ENCODE measurements at regions not wholly inside any gene's neighbourhood (a gene's known extent, or its start where the extent isn't known, plus 50 kb on each side); places are given as distances from the start of the nearest gene placed in this dataset.

DNA sequence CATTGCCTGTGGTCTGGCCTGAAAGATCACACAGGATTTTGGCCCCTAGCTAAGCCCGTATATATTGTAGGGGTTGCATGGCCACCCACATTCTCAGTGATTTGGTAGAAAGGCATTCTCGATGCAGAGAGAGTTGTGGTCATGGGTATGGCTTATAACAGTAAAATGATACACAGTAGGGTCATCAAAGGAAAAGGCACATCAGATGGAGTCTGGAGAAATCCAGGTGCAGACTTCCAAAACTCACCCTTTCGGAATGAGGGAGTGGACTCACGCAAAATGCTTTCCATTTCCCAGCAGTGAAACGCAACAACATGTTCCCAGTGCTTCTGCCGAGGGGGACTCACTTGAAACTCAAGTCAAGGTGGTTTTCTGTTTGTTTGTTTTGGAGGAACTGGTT lies 802.5 kb upstream of the SLITRK1 start:
- no peaks in the 10 kb centered on the region for H3K36me3 ChIP-seq
- no peaks in the 10 kb centered on the region for H3K4me1 ChIP-seq
- H3K9ac ChIP-seq (ENCODE audit: low read depth in 2 of 2, low read length in 2 of 2), result no peak overlapping the region
- TF ChIP-seq, protein P1, sequence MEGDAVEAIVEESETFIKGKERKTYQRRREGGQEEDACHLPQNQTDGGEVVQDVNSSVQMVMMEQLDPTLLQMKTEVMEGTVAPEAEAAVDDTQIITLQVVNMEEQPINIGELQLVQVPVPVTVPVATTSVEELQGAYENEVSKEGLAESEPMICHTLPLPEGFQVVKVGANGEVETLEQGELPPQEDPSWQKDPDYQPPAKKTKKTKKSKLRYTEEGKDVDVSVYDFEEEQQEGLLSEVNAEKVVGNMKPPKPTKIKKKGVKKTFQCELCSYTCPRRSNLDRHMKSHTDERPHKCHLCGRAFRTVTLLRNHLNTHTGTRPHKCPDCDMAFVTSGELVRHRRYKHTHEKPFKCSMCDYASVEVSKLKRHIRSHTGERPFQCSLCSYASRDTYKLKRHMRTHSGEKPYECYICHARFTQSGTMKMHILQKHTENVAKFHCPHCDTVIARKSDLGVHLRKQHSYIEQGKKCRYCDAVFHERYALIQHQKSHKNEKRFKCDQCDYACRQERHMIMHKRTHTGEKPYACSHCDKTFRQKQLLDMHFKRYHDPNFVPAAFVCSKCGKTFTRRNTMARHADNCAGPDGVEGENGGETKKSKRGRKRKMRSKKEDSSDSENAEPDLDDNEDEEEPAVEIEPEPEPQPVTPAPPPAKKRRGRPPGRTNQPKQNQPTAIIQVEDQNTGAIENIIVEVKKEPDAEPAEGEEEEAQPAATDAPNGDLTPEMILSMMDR (IDR thresholded peaks at IDR 0.05), result no peak
- intact Hi-C loops (cut with DNase I), result no loop called here
- no peak overlapping the region for H3K4me3 ChIP-seq
- H3K27me3 ChIP-seq, result no peaks in the 10 kb centered on the region
- H3K27ac ChIP-seq, result no peak overlapping the region
- no peaks in the 10 kb centered on the region for H3K9me3 ChIP-seq
- DNase-seq, result no peak

- intact Hi-C loops (cut with DNase I), result no loop called here
- Histone ChIP-seq H3K9ac (ENCODE audit: low read depth in 2 of 2, low read length in 2 of 2) (no peak overlapping the region), H3K27ac (no peak overlapping the region), H3K36me3 (no peaks in the 10 kb centered on the region), H3K4me3 (no peak overlapping the region), H3K4me1 (no peaks in the 10 kb centered on the region), H3K27me3 (no peaks in the 10 kb centered on the region), H3K9me3 (no peaks in the 10 kb centered on the region)
- DNase-seq, result no peak
- TF ChIP-seq, protein P1 (IDR thresholded peaks at IDR 0.05), result no peak
Measured at GRCh38 chr13:84684048-84684662, 801.9 kb upstream of the SLITRK1 start.

DNA sequence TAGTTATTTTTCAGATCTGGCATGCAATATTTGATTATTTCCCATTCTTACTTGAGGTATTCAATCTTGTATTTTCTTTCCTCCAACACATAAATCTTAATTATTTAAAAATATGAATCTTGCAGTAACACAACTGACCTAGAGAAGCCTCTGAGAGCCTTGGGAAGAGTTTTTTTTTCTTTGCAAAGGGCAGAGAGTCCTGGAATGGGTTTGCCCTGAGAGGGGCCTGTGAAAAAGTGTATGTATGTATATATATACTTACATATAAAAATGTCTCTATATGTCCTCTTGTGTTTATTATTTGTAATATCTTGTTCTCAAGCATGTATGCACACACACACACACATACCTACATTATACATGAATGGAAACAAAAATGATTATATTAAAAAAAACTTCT lies 801.2 kb upstream of the SLITRK1 start:
- H3K9me3 ChIP-seq, result no peaks in the 10 kb centered on the region
- no peaks in the 10 kb centered on the region for H3K36me3 ChIP-seq
- H3K27me3 ChIP-seq, result no peaks in the 10 kb centered on the region
- no peak for DNase-seq
- no peak overlapping the region for H3K9ac ChIP-seq (ENCODE audit: low read depth in 2 of 2, low read length in 2 of 2)
- no peak overlapping the region for H3K27ac ChIP-seq
- H3K4me1 ChIP-seq, result no peaks in the 10 kb centered on the region
- intact Hi-C loops (cut with DNase I), result no loop called here
- TF ChIP-seq, protein P1 (IDR thresholded peaks at IDR 0.05), result no peak
- no peak overlapping the region for H3K4me3 ChIP-seq

DNA sequence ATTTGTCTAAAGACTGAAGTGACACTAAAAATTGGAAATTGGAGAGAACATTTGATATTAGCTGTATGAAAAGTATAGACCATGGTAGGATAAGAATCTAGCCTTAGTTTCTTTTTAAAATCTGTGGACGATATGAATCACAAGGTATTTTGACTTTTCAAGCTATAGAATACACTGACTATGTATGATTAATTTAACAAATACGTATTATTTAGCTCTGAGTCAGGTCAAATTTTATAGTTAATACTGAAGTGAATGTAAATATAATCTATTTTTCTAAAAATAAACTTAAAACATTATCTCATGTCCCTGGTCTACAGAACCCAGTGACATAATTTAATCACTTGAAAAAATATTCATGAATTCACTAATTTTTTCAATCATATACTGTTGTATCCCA lies 795.6 kb upstream of the SLITRK1 start:
- Histone ChIP-seq H3K27ac (no peak overlapping the region), H3K4me3 (no peak overlapping the region), H3K9ac (ENCODE audit: low read depth in 2 of 2, low read length in 2 of 2) (no peak overlapping the region), H3K36me3 (no peaks in the 10 kb centered on the region), H3K27me3 (no peaks in the 10 kb centered on the region), H3K9me3 (no peaks in the 10 kb centered on the region), H3K4me1 (no peaks in the 10 kb centered on the region)
- no peak for DNase-seq
- intact Hi-C loops (cut with DNase I), result no loop called here
- TF ChIP-seq, protein P1 (IDR thresholded peaks at IDR 0.05), result no peak

DNA sequence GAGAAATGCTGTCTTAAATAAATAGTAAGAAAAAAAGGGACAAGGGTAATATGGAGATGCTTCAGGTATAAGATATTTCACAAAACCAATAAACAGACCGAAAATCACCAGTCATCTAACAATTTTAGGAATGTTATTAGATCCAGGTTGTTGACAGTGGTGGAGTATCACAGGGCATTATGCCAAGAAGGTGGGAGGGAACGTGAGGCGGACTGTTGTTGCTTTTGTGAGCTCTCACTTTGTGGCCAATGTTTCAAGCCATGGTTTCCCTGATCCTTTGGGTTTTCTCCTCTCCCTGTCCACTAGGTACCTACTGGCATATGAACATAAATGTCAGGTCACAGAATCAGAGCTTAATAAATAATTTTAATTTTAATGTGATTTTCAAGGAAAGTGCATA lies 790.3 kb upstream of the SLITRK1 start:
- Histone ChIP-seq H3K27ac (no peak overlapping the region), H3K9ac (ENCODE audit: low read depth in 2 of 2, low read length in 2 of 2) (no peak overlapping the region), H3K9me3 (no peaks in the 10 kb centered on the region), H3K27me3 (no peaks in the 10 kb centered on the region), H3K4me1 (no peaks in the 10 kb centered on the region), H3K36me3 (no peaks in the 10 kb centered on the region), H3K4me3 (no peak overlapping the region)
- TF ChIP-seq, protein P1 (IDR thresholded peaks at IDR 0.05), result no peak
- intact Hi-C loops (cut with DNase I), result no loop called here
- no peak for DNase-seq
